WTC11 (cell line): ENCODE measurements at regions not wholly inside any gene's neighbourhood (a gene's known extent, or its start where the extent isn't known, plus 50 kb on each side); places are given as distances from the start of the nearest gene placed in this dataset.

Experiments used
- ATAC-seq: fragments of 200-7000 bp; cut with Tn5 transposase; 2 replicates; pipeline ENCODE4 v1.10.0; 2021; ENCODE audit warnings: mild to moderate bottlenecking, moderate library complexity
- CTCF ChIA-PET: fragments of 300-600 bp; sonication (Branson Sonifier 250); formaldehyde crosslinking; loops from one replicate; lab custom pipeline; 2021; ENCODE audit warnings: antibody characterized with exemption; lab: Charles Lee
- POLR2A ChIA-PET: fragments of 350-600 bp; sonication (Branson Sonifier 250); formaldehyde crosslinking; loops from one replicate; lab custom pipeline; 2021; ENCODE audit warnings: antibody characterized with exemption; lab: Charles Lee
- DNase-seq: peaks from one replicate; pipeline ENCODE4 v3.0.0; 2021; ENCODE audit warnings: low spot score
- H3K27ac Mint-ChIP-seq: 2 replicates; pipeline ENCODE4 v1.8.0; 2021; ENCODE audit warnings: mixed read lengths
- H3K27me3 Mint-ChIP-seq: 2 replicates; pipeline ENCODE4 v1.8.0; 2021; ENCODE audit warnings: low read depth, mild to moderate bottlenecking, moderate library complexity, mixed read lengths
- H3K36me3 Mint-ChIP-seq: 2 replicates; pipeline ENCODE4 v1.8.0; 2021; ENCODE audit warnings: mixed read lengths
- H3K4me1 Mint-ChIP-seq: 2 replicates; pipeline ENCODE4 v1.8.0; 2022; ENCODE audit warnings: mixed read lengths
- H3K4me3 Mint-ChIP-seq: 2 replicates; pipeline ENCODE4 v1.8.0; 2021; ENCODE audit warnings: mild to moderate bottlenecking, moderate library complexity, mixed read lengths
- H3K9me3 Mint-ChIP-seq: 2 replicates; pipeline ENCODE4 v1.8.0; 2021; ENCODE audit warnings: mixed read lengths
- ETV6 ChIP-seq: sonication (generic); formaldehyde crosslinking; IDR thresholded peaks from 2 replicates; pipeline ENCODE4 v1.8.1; 2022; ENCODE audit warnings: mild to moderate bottlenecking, missing genetic modification reagents
- FOXJ3 ChIP-seq: sonication (generic); formaldehyde crosslinking; IDR thresholded peaks from 2 replicates; pipeline ENCODE4 v1.9.0; 2021; ENCODE audit warnings: missing genetic modification reagents, mild to moderate bottlenecking, borderline replicate concordance
- GABPB1 ChIP-seq: sonication (generic); formaldehyde crosslinking; IDR thresholded peaks from 2 replicates; pipeline ENCODE4 v1.8.1; 2023; ENCODE audit warnings: mild to moderate bottlenecking, missing genetic modification reagents
- HMGA2 ChIP-seq: fragments of 250-450 bp; sonication (Bioruptor Pico); IDR thresholded peaks from 2 replicates; pipeline ENCODE4 v1.4.0; 2021; ENCODE audit warnings: mild to moderate bottlenecking, moderate library complexity
- JAZF1 ChIP-seq: fragments of 250-450 bp; sonication (Bioruptor Pico); IDR thresholded peaks from 2 replicates; pipeline ENCODE4 v1.9.0; 2021; ENCODE audit warnings: moderate library complexity, mild to moderate bottlenecking, inconsistent platforms
- KAT7 ChIP-seq: sonication (generic); formaldehyde crosslinking; IDR thresholded peaks from 2 replicates; pipeline ENCODE4 v1.8.1; 2023; ENCODE audit warnings: missing genetic modification reagents, mild to moderate bottlenecking, borderline replicate concordance
- NFATC4 ChIP-seq: fragments of 250-450 bp; sonication (Bioruptor Pico); IDR thresholded peaks from 2 replicates; pipeline ENCODE4 v1.9.0; 2021; ENCODE audit warnings: mild to moderate bottlenecking
- NFYB ChIP-seq: sonication (generic); formaldehyde crosslinking; conservative IDR thresholded peaks from 2 replicates; pipeline ENCODE4 v1.8.0; 2022; ENCODE audit warnings: low read depth, missing genetic modification reagents
- NR1H2 ChIP-seq: sonication (generic); formaldehyde crosslinking; IDR thresholded peaks from 2 replicates; pipeline ENCODE4 v1.9.0; 2021; ENCODE audit warnings: mild to moderate bottlenecking, moderate library complexity, missing genetic modification reagents
- SMAD3 ChIP-seq: sonication (generic); formaldehyde crosslinking; IDR thresholded peaks from 2 replicates; pipeline ENCODE4 v1.8.0; 2022; ENCODE audit warnings: missing genetic modification reagents, mild to moderate bottlenecking, borderline replicate concordance
- ZNF219 ChIP-seq: sonication (generic); formaldehyde crosslinking; IDR thresholded peaks from 2 replicates; pipeline ENCODE4 v1.8.0; 2023; ENCODE audit warnings: missing genetic modification reagents, mild to moderate bottlenecking, borderline replicate concordance
- ZNF396 ChIP-seq: fragments of 250-450 bp; sonication (Bioruptor Pico); IDR thresholded peaks from 2 replicates; pipeline ENCODE4 v1.8.0; 2021; ENCODE audit warnings: mild to moderate bottlenecking, moderate library complexity, borderline replicate concordance
- ZNF423 ChIP-seq: fragments of 250-450 bp; sonication (Bioruptor Pico); IDR thresholded peaks from 2 replicates; pipeline ENCODE4 v2.1.2; 2022; ENCODE audit warnings: mild to moderate bottlenecking, moderate library complexity
- ZNF671 ChIP-seq: fragments of 250-450 bp; sonication (Bioruptor Pico); IDR thresholded peaks from 2 replicates; pipeline ENCODE4 v1.8.0; 2021; ENCODE audit warnings: mild to moderate bottlenecking
- TF ChIP-seq, protein P1 (sequence below): fragments of 250-450 bp; sonication (Bioruptor Pico); IDR thresholded peaks from 2 replicates; pipeline ENCODE4 v1.8.0; 2021; ENCODE audit warnings: mild to moderate bottlenecking
- TF ChIP-seq, protein P2 (sequence below): sonication (generic); formaldehyde crosslinking; IDR thresholded peaks from 2 replicates; pipeline ENCODE4 v1.8.1; 2022; ENCODE audit warnings: low read depth, missing genetic modification reagents, borderline replicate concordance
- TF ChIP-seq, protein P3 (sequence below): sonication (generic); formaldehyde crosslinking; IDR thresholded peaks from 2 replicates; pipeline ENCODE4 v1.8.1; 2022; ENCODE audit warnings: mild to moderate bottlenecking, missing genetic modification reagents, moderate library complexity, borderline replicate concordance
- TF ChIP-seq, protein P4 (sequence below): sonication (generic); formaldehyde crosslinking; IDR thresholded peaks from 2 replicates; pipeline ENCODE4 v1.8.1; 2023; ENCODE audit warnings: mild to moderate bottlenecking, moderate library complexity, missing genetic modification reagents
- TF ChIP-seq, protein P5 (sequence below): sonication (generic); formaldehyde crosslinking; IDR thresholded peaks from 2 replicates; pipeline ENCODE4 v1.8.0; 2022; ENCODE audit warnings: mild to moderate bottlenecking, missing genetic modification reagents
- TF ChIP-seq, protein P6 (sequence below): sonication (generic); formaldehyde crosslinking; conservative IDR thresholded peaks from 2 replicates; pipeline ENCODE4 v1.8.1; 2023; ENCODE audit warnings: mild to moderate bottlenecking, low read depth, missing genetic modification reagents, moderate library complexity

DNA sequence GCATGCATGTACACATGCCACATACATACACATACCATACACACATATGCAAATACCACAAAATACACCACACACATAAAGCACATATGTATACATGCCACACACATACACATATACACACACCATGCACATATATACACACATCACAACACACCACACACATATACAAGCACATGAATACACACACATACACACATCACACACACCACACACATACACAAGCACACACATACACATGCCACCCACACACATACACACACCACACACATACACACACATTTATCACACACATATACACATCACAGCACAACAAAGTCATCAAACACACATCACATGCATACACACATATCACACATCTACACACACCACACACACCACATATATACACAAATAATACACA lies 1108.5 kb downstream of the GALC start:
- H3K27ac Mint-ChIP-seq = no peak overlapping the region
- POLR2A ChIA-PET = no interaction called here
- TF ChIP-seq, protein P1, sequence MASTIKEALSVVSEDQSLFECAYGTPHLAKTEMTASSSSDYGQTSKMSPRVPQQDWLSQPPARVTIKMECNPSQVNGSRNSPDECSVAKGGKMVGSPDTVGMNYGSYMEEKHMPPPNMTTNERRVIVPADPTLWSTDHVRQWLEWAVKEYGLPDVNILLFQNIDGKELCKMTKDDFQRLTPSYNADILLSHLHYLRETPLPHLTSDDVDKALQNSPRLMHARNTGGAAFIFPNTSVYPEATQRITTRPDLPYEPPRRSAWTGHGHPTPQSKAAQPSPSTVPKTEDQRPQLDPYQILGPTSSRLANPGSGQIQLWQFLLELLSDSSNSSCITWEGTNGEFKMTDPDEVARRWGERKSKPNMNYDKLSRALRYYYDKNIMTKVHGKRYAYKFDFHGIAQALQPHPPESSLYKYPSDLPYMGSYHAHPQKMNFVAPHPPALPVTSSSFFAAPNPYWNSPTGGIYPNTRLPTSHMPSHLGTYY (CRISPR knock-in tag) = no peak
- TF ChIP-seq ZNF671 (CRISPR knock-in tag) = no peak
- TF ChIP-seq SMAD3 = no peak
- TF ChIP-seq, all 79 proteins: peak for 0
- Mint-ChIP-seq H3K9me3 (peaks cover 19% of the 10 kb centered on the region), H3K4me1 (no peaks in the 10 kb centered on the region), H3K36me3 (no peaks in the 10 kb centered on the region), H3K4me3 (no peak overlapping the region), H3K27me3 (no peaks in the 10 kb centered on the region)
- CTCF ChIA-PET = no interaction called here
- ATAC-seq = no peak
- no peak for DNase-seq

DNA sequence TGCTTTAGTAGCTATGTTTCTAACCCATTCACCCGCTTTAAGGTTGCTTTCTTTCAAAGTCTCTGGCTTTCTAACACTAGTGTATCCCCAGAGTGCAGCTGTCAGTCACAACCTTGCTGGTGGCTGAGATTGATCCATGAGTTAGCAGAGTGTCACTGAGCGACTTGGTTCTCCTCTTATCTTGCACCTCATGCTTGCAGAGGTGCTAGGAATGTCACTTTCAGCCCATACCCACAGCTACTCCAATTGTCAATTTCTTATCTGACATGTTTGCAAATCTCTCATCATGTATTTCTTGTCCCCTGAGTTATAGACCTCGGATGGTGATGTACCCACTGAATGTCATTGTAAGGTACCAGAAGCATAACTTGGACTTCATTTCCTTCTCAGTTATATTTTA lies 1110.2 kb downstream of the GALC start:
- Mint-ChIP-seq H3K27ac (no peak overlapping the region), H3K36me3 (no peaks in the 10 kb centered on the region), H3K9me3 (peaks cover 9% of the 10 kb centered on the region), H3K4me1 (no peaks in the 10 kb centered on the region), H3K4me3 (no peak overlapping the region), H3K27me3 (no peaks in the 10 kb centered on the region)
- TF ChIP-seq, protein P2, sequence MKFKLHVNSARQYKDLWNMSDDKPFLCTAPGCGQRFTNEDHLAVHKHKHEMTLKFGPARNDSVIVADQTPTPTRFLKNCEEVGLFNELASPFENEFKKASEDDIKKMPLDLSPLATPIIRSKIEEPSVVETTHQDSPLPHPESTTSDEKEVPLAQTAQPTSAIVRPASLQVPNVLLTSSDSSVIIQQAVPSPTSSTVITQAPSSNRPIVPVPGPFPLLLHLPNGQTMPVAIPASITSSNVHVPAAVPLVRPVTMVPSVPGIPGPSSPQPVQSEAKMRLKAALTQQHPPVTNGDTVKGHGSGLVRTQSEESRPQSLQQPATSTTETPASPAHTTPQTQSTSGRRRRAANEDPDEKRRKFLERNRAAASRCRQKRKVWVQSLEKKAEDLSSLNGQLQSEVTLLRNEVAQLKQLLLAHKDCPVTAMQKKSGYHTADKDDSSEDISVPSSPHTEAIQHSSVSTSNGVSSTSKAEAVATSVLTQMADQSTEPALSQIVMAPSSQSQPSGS (CRISPR knock-in tag) = no peak
- TF ChIP-seq HMGA2 (CRISPR knock-in tag) (no peak), FOXJ3 (CRISPR knock-in tag) (no peak), NFYB (CRISPR knock-in tag) (no peak), NR1H2 (no peak), ZNF423 (CRISPR knock-in tag) (no peak), SMAD3 (no peak), ZNF219 (CRISPR knock-in tag) (no peak), NFATC4 (CRISPR knock-in tag) (no peak), GABPB1 (CRISPR knock-in tag) (no peak), ETV6 (no peak), ZNF396 (no peak), JAZF1 (CRISPR knock-in tag) (no peak), KAT7 (CRISPR knock-in tag) (no peak)
- TF ChIP-seq, protein P3, sequence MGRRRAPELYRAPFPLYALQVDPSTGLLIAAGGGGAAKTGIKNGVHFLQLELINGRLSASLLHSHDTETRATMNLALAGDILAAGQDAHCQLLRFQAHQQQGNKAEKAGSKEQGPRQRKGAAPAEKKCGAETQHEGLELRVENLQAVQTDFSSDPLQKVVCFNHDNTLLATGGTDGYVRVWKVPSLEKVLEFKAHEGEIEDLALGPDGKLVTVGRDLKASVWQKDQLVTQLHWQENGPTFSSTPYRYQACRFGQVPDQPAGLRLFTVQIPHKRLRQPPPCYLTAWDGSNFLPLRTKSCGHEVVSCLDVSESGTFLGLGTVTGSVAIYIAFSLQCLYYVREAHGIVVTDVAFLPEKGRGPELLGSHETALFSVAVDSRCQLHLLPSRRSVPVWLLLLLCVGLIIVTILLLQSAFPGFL = no peak
- TF ChIP-seq, protein P4, sequence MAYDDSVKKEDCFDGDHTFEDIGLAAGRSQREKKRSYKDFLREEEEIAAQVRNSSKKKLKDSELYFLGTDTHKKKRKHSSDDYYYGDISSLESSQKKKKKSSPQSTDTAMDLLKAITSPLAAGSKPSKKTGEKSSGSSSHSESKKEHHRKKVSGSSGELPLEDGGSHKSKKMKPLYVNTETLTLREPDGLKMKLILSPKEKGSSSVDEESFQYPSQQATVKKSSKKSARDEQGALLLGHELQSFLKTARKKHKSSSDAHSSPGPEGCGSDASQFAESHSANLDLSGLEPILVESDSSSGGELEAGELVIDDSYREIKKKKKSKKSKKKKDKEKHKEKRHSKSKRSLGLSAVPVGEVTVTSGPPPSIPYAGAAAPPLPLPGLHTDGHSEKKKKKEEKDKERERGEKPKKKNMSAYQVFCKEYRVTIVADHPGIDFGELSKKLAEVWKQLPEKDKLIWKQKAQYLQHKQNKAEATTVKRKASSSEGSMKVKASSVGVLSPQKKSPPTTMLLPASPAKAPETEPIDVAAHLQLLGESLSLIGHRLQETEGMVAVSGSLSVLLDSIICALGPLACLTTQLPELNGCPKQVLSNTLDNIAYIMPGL (CRISPR knock-in tag) = no peak
- TF ChIP-seq, protein P5, sequence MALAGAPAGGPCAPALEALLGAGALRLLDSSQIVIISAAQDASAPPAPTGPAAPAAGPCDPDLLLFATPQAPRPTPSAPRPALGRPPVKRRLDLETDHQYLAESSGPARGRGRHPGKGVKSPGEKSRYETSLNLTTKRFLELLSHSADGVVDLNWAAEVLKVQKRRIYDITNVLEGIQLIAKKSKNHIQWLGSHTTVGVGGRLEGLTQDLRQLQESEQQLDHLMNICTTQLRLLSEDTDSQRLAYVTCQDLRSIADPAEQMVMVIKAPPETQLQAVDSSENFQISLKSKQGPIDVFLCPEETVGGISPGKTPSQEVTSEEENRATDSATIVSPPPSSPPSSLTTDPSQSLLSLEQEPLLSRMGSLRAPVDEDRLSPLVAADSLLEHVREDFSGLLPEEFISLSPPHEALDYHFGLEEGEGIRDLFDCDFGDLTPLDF = no peak
- TF ChIP-seq, protein P6, sequence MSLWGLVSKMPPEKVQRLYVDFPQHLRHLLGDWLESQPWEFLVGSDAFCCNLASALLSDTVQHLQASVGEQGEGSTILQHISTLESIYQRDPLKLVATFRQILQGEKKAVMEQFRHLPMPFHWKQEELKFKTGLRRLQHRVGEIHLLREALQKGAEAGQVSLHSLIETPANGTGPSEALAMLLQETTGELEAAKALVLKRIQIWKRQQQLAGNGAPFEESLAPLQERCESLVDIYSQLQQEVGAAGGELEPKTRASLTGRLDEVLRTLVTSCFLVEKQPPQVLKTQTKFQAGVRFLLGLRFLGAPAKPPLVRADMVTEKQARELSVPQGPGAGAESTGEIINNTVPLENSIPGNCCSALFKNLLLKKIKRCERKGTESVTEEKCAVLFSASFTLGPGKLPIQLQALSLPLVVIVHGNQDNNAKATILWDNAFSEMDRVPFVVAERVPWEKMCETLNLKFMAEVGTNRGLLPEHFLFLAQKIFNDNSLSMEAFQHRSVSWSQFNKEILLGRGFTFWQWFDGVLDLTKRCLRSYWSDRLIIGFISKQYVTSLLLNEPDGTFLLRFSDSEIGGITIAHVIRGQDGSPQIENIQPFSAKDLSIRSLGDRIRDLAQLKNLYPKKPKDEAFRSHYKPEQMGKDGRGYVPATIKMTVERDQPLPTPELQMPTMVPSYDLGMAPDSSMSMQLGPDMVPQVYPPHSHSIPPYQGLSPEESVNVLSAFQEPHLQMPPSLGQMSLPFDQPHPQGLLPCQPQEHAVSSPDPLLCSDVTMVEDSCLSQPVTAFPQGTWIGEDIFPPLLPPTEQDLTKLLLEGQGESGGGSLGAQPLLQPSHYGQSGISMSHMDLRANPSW (CRISPR knock-in tag) = no peak
- ChIA-PET POLR2A (no interaction called here), CTCF (no interaction called here)
- DNase-seq (no peak), ATAC-seq (no peak)
